KG1 (cell line): ENCODE measurements at regions not wholly inside any gene's neighbourhood (a gene's known extent, or its start where the extent isn't known, plus 50 kb on each side); places are given as distances from the start of the nearest gene placed in this dataset.

Source experiments
- DNase-seq: peaks from one replicate; lab custom pipeline; 2025; lab: John Stamatoyannopoulos, UW

DNA sequence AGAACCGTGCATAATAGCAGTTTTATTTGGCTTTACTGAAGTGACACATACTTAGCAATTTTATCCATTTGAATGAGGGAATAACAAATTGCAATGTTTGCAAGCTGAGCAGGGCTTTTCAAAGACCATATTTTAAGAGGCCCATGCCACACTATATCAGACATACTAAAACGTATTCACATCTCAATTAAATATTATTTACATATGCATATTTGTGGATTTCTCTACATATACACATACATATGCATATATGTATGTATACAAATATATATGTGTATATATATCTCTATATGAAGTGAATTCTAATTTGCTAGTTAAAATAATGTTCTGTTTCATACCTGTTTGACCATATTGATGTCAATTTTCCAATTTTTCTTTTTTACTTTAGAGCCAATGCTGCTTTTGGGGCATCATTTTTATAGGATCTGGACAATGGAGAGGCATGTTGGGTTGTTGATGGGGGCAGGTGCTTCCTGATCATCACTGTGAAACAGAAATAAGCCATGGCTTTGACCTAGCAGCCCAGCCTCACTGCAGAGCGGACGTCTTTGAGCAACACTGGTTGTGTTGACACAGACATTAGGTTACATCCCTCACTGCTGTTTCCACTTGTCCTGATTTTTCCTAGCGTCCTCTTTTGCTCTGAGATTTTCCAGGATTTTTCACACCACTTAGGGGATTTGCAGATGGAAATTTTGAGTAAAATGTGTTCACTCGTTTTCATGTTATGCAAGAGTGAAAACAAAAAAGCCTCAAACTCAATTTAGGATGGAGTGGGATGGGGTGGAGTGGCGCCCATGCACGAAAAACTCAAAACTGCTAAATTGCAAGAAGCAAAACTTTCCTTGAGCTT, 56.9 kb downstream of the RDH14 start:
- no peak for DNase-seq

DNA sequence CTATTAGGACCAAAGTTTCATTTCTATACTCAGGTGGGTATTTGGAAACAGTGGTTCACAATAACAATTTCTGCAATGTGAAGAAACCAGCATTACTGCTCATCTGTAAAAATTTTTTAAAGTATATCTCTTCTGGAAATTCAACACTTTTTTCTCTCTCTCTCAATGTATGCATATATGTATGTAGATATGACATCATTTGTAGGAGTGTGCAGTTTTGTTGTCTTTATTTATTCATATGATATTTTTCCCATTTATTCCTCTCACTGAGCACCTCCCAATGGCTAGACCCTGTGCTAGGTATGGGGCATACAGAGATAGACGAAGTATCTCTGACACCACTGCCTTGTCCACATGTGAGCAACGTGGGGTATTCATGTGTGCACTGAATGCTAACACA, 58.3 kb downstream of the RDH14 start:
- DNase-seq, result no peak

DNA sequence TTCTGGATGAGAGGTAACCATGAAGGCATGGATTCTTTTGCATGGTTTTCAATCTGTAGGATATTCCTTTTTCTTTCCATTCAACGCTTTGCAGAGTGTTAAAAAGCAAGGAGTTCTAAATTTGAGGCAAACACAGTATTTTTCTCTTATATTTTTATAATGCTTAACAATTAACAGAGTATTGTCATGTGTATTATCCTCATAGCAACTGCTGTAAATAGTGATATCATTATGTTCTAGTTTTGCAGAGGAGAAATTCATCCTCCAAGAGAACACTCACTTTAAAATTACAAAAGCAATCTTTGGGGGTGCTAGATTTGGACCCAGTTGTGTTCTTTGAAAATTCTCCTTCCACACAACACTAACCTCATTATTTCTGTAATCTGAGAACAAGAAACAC, 58.7 kb downstream of the RDH14 start:
- DNase-seq, result no peak

DNA sequence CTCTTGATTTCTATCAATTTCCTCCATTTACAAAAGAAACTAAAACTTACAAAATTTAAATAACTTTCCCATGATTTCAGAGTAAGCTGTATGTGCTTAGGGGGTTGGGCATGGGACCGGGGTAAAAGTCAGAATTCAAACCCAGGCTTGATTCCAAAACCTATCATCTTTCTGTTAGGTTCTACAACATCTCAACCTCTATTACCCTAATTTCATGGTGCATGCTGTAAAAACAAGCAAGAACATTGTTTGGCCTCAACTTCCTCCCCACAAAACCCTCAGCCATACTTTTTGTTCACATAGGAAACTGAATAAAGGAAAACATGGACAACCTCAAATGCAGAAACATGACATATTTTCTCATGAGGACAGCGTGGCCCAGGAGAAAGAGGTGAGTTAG, 59.3 kb downstream of the RDH14 start:
- no peak for DNase-seq

DNA sequence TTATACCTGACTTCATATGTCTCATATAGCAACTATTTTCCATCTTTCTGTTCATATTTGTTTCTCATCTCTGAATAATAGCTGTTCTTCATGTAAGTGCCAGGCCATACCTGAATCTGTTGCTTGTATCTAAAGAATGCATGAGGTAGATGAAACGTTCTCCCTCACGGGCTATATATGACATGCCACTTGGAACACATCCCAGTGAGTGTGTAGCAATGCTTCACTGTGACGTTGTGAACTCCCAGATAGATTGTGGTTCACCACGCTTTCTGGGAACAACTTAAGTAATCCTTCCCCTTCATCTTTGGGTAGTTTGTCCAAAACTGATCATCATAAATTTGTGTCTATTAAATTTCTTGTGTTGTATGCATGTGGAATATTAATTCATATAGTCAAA, 60.1 kb downstream of the RDH14 start:
- no peak for DNase-seq

DNA sequence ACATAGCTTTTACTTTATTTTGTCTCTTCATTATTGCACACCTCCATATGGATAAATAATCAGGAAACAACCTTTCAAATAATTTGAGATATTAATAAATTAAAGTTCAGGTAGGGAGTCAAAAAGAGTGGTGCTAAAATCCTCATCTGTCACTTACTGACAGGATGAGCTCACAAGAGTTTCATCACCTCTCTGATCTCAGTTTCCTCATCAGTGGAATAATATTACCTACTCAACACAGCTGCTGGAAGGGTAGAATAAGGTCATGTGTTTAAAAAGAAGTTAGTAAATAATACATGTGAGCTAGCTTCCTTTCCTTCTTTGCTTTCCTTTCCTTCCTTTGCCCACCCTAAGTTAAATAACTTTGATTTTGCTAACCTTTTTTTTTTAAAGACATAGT, 61.9 kb downstream of the RDH14 start:
- DNase-seq, result no peak

DNA sequence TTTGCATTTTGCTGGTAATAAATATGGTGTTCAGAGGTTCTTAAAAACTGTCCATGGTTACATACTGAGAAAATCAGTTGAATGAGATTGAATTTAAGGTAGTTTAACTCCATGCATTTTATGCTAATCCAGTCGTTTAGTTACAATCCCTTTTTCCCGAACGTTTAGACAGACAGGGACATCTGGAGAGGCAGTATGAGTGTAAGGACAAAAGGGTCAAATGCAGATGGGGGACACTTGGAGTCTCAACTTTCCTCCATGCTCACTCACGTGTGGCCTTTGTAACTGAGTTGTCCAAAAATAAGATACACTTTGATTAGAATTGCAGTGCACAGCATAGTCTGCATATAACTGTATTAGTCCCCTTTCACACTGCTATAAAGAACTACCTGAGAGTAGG, 63.9 kb downstream of the RDH14 start:
- DNase-seq, result no peak

DNA sequence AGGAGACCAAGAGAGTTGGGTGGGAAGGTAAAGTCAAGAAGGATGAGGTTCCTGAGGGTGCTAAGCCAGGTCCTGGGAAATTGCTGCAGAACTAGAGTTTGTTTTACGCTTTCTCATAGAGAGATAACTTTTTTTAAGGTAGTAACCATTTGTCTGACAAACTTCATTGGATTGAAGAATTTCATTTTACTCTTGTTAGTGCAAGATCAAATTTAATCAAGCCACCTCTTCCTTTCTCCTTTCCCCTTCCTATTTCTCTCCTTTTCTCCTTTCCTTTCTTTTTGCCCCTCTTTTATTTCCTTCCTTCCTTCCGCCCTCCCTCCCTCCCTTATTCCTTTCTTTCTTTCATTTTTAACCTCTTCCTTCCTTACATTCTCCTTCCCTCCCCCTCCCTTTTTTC, 65.4 kb downstream of the RDH14 start:
- DNase-seq, result no peak

DNA sequence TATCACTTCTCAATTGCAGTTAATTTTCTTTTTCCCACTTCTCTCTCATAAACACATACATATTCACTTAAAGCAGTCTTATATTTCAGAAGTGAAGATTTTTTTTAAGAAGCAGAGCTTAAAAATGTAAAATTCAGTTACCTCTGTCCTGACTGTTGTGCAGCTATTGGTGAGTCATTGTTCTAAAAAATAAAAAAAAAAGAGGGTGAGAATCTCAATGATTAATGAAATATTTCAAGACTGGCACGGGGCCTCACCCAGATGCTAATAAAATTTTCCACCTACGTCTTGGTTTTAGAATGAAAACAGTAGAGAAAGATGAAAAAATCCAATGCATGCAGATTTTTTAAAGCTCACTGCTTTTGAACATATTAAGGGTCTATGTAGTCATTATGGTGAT, 67.7 kb downstream of the RDH14 start:
- DNase-seq, result no peak

DNA sequence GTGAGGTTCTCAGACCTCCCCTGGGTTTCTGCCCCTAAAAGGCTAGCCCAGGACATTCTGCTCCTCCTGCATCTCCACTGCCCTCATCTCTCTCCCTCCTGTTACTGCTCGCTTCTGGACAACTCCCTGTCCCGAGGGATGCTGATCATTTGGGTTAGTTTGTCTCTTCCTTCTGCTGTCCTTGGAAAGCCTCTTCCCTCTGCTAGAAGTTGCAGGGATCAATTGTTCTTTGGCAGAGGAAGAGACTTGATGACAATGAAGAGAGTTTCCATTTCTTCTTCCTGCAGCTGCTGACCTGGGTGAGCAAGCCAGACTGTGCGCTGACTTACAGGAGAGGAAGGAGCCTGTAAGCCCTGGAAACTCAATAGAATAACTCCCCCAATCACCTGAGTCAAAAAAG, 68.9 kb downstream of the RDH14 start:
- DNase-seq, result no peak

DNA sequence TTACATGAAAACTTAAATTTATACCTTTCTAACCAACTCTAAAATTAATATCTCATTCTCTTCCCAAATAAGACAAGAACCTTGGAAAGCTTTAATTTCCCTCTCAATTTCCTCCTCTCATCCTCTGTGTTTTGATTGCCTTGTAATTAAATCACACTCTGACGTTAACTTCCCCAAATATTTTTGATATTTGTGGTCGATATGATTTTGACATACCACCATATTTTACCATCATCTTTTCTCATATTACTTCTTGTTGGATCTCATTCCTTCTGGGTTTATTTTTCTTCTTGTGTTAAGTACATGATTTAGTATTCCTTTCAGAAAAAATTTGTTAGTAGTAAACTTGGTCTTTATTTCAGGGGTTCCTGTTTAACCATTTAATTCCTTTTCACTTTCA, 69.6 kb downstream of the RDH14 start:
- DNase-seq, result no peak

DNA sequence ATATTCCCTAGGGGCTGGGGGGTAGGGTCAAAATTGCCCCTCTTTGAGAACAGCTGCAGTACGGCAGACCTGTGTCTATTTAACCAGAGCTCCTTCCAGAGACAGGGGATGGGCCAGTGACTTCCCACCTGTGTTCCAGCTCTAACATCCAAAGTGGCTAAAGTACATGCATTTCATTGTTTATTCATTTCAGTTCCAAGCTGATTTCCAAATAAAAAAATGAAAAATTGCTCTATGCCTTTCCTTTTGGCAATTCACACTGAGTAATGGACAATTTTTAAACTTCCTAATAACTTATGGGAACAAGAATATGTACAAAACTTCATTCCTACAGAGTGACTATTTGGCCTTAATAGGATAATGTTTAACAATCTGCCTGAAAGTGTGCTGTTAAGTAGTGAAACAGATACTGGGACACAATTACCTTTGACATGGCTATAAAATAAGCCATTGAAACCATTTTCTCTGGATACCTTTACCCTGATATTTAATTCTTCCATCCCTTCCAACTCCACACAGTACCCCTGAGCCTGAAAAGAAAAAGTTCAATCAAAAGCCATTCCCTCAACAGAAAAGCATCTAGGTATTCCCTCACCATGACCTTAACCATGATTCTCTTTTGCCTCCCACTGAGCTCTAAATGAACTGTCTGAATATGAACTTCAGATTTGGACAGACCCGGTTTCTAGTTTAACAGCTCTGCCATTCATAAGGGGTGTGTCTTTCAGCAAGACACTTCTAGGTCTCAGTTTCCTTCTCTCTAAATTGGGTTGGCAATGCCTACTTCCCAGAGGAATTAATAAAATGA, 73.1 kb downstream of the RDH14 start:
- DNase-seq, result no peak

DNA sequence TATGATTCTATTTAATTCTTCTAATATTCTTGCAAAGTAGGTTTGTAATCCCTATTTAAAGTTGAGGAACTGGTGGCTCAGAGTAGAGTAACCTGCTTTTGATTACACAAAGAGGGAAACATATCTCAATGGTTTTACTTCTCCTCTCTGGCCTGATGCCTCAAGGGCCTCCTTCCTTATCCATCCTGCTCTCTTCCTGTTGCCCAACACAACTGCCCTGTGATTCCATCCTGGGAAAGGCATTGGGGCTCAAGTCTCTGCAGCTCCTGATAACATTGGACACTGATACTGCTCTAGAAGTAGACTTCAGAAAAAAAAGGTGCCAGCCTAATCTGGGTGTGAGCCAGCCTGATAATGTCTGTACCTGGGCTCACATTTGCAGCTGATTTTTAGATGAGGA, 75.8 kb downstream of the RDH14 start:
- DNase-seq, result no peak

DNA sequence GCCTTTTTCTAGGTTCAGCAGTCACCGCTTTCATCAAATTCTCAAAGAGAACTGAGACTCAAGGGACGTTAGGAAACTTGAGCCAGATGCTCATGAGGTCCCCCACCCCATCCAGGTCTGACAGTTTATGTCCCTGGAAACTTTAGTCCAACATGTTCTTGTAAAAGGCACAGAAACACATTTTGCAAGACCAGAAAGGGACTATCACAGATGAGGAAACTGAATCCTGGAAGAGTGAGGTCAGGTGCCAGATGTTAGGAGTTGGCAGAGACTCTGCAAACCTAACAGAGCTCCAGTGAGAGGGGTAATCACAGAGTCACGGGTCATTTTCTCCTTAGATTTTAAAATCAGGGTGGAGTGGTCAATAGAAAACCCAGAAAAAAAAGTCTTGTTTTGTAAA, 76.6 kb downstream of the RDH14 start:
- no peak for DNase-seq

DNA sequence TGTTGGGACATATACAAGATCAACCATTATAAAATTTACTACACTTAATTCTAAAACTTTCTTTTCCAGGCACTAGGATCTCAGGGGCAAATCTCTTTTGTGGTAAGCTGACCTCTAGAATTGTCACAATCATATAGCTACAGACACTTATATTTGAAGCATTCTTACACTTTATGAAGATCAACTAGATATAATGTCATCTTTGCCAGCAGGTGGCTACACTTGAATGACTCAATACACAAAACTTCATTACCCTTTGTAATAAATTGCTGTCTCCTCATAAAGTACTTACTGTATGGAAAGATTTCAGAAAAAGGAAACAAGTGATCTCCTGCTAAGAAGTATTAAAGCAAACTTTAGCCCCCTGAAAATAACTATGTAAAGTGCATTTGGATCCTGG, 77.8 kb downstream of the RDH14 start:
- DNase-seq, result no peak

DNA sequence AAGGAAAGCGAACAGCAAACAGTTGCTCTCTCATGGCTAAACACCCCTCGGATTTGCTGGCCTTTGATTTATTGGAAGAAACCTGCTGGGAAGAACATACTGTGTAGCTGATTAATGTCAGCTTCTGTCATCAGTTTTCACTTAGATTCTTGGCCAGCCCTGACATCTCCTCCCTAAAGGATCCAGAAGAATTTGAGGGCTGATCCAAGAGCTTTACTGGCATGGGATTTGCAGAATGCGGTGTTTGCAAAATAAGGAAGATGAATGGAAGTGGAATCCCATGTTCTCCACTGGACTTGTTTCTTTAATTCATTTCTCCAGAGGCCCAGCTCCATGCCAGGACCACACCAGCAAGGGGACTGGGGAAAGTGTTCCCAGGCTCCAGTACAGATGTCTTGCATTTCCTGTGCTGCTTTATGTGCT, 80.5 kb downstream of the RDH14 start:
- no peak for DNase-seq

DNA sequence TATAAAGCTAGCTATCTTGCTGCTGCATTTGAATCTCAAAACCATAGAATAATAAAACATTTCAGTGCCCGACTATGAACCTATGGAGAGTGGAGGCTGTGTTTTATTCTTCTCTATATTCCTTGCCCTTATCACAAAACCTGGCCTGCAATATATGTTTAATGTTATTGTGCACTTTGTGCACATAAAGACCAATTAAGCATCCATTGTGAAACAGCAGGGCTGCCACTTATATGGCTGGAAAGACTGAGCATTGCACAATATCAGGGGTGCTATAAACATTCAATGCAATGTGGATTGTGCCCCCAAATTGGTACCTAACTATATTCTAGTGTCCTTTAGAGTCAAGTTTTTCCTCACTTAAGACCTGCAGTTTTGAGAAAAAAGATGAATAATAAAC, 83.2 kb downstream of the RDH14 start:
- DNase-seq, result no peak

DNA sequence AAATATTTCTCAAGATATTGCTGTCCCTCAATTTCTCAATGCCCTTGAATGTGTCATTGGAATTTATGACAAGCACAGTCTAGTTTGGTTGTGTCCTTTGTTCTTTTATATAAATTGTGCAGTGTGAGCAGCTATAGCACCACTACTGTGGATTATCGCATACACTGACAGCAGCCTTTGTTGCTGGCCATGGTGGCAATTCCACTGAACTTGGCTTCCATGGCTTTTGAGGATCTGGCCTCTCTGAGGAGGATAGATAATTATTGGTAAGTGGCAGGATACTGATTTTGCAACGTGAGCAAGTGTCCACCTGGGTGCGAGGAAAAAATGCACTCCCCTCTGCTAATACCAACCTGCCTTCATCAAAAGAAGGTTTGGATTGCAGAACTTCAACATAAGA, 84.0 kb downstream of the RDH14 start:
- DNase-seq, result no peak

DNA sequence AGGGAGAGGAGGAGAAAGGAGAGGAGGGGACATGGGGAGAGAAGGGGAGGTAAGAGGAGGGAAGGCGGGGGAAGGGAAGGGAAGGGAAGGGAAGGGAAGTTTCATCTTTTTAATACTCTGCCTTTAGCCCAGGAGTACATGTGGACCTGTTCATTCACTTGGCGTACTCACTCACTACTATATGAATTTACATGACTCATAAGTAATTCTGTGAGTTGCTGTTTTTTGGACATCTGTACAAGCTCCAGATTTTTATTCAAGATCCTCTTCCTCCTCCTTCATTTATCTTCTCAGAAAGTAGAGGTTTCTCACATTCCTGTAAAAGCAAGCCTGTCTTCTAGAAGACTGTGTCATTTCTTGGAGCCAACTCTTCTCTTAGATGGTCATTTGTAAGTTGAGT, 84.6 kb downstream of the RDH14 start:
- no peak for DNase-seq

DNA sequence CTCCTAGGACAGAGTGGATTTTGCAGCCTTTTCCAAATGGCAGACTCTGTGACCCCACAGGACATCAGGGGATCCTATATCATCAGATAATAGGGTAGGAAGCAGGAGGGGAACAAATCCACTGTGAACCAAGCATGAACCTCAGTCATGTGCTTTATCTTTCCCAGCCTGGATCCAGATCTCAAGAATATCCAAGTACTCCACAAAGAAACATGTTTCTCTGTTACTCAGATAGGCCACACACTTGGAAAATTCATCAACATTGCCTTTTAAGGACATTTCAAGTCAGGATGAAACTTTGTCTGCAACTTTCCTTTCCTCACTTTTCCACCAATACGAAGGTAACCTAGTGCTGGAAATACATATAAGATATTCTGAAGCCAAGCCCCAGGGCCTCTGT, 85.8 kb downstream of the RDH14 start:
- DNase-seq, result no peak

DNA sequence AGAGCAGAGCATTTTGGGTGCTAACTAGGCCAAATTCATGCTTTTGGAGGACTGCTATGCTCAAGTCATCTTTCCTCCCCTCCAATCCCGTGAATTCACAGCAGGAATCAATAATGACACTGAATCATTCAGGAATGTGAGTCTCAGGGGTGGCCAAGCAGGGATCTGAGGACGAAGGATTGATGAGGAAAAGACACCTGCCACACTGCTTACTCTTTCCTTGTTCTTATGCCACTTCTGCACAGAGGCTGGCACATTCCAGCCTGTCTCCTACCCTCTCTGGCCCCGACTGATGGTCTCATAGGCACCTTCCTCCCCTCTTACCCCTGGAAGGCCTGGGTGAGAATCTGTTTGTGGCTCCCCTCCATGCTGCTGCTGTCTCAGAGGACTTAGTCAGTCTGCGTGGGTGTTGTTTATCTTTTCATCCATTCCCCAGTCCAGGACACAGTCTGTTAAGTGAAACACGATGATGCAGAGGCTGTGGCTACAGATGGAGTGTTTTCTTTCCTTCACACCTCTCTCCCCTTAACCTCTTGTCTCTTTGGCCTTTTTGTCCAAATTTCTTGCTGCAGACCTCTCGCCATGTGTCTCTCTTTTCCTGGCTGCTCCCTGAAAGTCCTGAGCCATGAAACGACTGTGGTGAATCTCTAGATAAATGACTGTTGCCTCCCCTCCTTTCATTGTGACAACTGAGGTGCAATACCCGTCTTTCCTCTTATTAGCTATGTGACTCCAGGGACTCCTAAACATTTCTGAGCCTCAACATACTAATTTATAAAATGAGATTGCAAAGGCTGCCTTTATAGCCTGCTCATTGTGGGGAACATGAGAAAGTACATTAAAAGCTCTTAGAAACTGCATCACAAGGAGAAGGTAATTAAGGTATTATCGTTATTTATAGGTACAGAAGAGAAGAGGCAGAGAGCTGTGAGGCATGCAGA, 86.9 kb downstream of the RDH14 start:
- no peak for DNase-seq

DNA sequence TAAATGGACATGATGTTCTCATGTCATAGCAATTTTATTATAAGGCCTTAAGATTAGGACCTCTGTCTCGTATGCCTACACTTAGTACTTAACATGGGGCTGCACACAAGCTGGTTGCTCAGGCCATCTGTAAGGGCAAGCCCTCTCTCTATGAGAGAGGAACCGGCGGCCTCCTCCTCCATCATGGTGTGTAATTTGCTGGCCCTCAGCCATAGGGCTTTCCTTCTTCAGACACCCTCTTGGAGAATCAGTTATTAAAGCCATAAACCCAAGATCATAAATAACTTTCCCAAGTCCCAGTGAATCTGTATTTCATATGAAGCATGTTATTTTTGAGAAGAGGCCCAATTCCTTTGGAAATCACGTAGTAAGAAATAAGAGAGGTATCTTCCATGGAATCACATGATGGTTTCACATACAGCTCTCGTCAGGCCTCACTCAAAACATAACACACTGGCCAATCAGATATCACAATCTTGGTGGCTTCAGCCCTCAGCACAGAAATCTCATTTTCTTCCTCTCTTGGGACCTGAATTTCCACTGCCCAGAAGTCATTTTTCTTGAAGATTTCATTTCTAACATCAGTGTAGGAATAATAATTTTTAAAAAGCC, 92.6 kb downstream of the RDH14 start:
- no peak for DNase-seq
